ENCODE measurements at regions not wholly inside any gene's neighbourhood (a gene's known extent, or its start where the extent isn't known, plus 50 kb on each side); places are given as distances from the start of the nearest gene placed in this dataset.

- H3K9ac ChIP-seq (ENCODE audit: low read depth in 2 of 2, low read length in 2 of 2), result no peak overlapping the region
- H3K36me3 ChIP-seq, result no peaks in the 10 kb centered on the region
- H3K4me3 ChIP-seq, result no peak overlapping the region
- intact Hi-C loops (cut with DNase I), result loop anchor here (5.0 kb wide), 1 partner anchor 113 kb away; the partner anchor contains the start of gene ATF7IP
- no peak overlapping the region for H3K27ac ChIP-seq
- TF ChIP-seq CTCF (IDR thresholded peaks at IDR 0.05), result no peak
- DNase-seq, result no peak
- no peaks in the 10 kb centered on the region for H3K4me1 ChIP-seq
- no peaks in the 10 kb centered on the region for H3K9me3 ChIP-seq
- H3K27me3 ChIP-seq, result no peaks in the 10 kb centered on the region
Observed at GRCh38 chr12:14254781-14255180, 110.7 kb upstream of the ATF7IP start.

GRCh38 chr12:14256121-14256520 is 109.4 kb upstream of the ATF7IP start:
- intact Hi-C loops (cut with DNase I), result loop anchor here (5.0 kb wide), 1 partner anchor 111 kb away; the partner anchor contains the start of gene ATF7IP
- no peak for DNase-seq

GRCh38 chr12:14256555-14257169 is 108.8 kb upstream of the ATF7IP start:
- H3K4me3 ChIP-seq, result no peak overlapping the region
- H3K36me3 ChIP-seq, result no peaks in the 10 kb centered on the region
- no peaks in the 10 kb centered on the region for H3K27me3 ChIP-seq
- no peaks in the 10 kb centered on the region for H3K4me1 ChIP-seq
- H3K27ac ChIP-seq, result peak overlapping the region; percentile 60
- intact Hi-C loops (cut with DNase I), result loop anchor here (5.0 kb wide), 1 partner anchor 111 kb away; the partner anchor contains the start of gene ATF7IP
- TF ChIP-seq CTCF (IDR thresholded peaks at IDR 0.05), result peak; percentile 47
- no peaks in the 10 kb centered on the region for H3K9me3 ChIP-seq
- no peak overlapping the region for H3K9ac ChIP-seq (ENCODE audit: low read depth in 2 of 2, low read length in 2 of 2)
- peak; percentile 72 for DNase-seq

More at GRCh38 chr12:14256121-14256520, 109.4 kb upstream of the ATF7IP start:
- Histone ChIP-seq H3K9me3 (no peaks in the 10 kb centered on the region), H3K4me1 (no peaks in the 10 kb centered on the region), H3K9ac (ENCODE audit: low read depth in 2 of 2, low read length in 2 of 2) (no peak overlapping the region), H3K4me3 (no peak overlapping the region), H3K27me3 (no peaks in the 10 kb centered on the region), H3K36me3 (no peaks in the 10 kb centered on the region), H3K27ac (no peak overlapping the region)
- no peak for TF ChIP-seq CTCF (IDR thresholded peaks at IDR 0.05)

- Histone ChIP-seq H3K9me3 (no peaks in the 10 kb centered on the region), H3K9ac (ENCODE audit: low read depth in 2 of 2, low read length in 2 of 2) (peak overlapping the region in 1 of 2 donors; percentile 28), H3K36me3 (no peaks in the 10 kb centered on the region), H3K4me3 (no peak overlapping the region), H3K27ac (peak overlapping the region; percentile 60), H3K27me3 (no peaks in the 10 kb centered on the region), H3K4me1 (no peaks in the 10 kb centered on the region)
- intact Hi-C loops (cut with DNase I), result loop anchor here (5.0 kb wide), 1 partner anchor 110 kb away; the partner anchor contains the start of gene ATF7IP
- TF ChIP-seq CTCF (IDR thresholded peaks at IDR 0.05), result no peak
- DNase-seq, result no peak
Observed at GRCh38 chr12:14257303-14257733, 108.2 kb upstream of the ATF7IP start.

GRCh38 chr12:14257734-14258574 is 107.5 kb upstream of the ATF7IP start:
- peak overlapping the region in 1 of 2 donors; percentile 36 for H3K9ac ChIP-seq (ENCODE audit: low read depth in 2 of 2, low read length in 2 of 2)
- H3K27me3 ChIP-seq, result no peaks in the 10 kb centered on the region
- no peaks in the 10 kb centered on the region for H3K4me1 ChIP-seq
- peak; percentile 96 for DNase-seq
- intact Hi-C loops (cut with DNase I), result loop anchor here (5.0 kb wide), 1 partner anchor 109 kb away; the partner anchor contains the start of gene ATF7IP
- no peak for TF ChIP-seq CTCF (IDR thresholded peaks at IDR 0.05)
- peak overlapping the region; percentile 60 for H3K27ac ChIP-seq
- no peaks in the 10 kb centered on the region for H3K36me3 ChIP-seq
- H3K4me3 ChIP-seq, result no peak overlapping the region
- no peaks in the 10 kb centered on the region for H3K9me3 ChIP-seq
